Caco-2 (cell line): ENCODE measurements at regions not wholly inside any gene's neighbourhood (a gene's known extent, or its start where the extent isn't known, plus 50 kb on each side); places are given as distances from the start of the nearest gene placed in this dataset.
"Not testable (repeated sequence)": the region's sequence is repeated elsewhere in the genome, so short reads cannot be mapped to it uniquely, and the experiment has no call there.

Source experiments
- BruUV-seq: library from RNA; stranded (reverse); fragments of 400-500 nt; replicated peaks from 2 replicates; lab custom pipeline; 2021; lab: Mats Ljungman, UMichigan
- CTCF ChIA-PET: fragments of 300-600 bp; sonication (Branson Sonifier 250); formaldehyde crosslinking; loops from one replicate; lab custom pipeline; 2022; ENCODE audit warnings: antibody characterized with exemption; lab: Charles Lee
- POLR2A ChIA-PET: fragments of 300-600 bp; sonication (Branson Sonifier 250); formaldehyde crosslinking; loops from one replicate; lab custom pipeline; 2022; ENCODE audit warnings: antibody characterized with exemption; lab: Charles Lee
- DNase-seq, 2 experiments: peaks; one replicate each; pipeline versions ENCODE4 v3.0.0 to v3.0.0-alpha.2; 2020 to 2022
- H3K27me3 ChIP-seq: replicated peaks from 2 replicates; pipeline ENCODE4 v1.6.0; 2011; ENCODE audit warnings: low read length; ENCODE audit not compliant: control insufficient read depth, insufficient read depth
- H3K36me3 ChIP-seq: 2 replicates; pipeline ENCODE4 v1.5.1; 2011; ENCODE audit warnings: low read length; ENCODE audit not compliant: control insufficient read depth, insufficient read depth
- H3K4me1 ChIP-seq: fragments of 250-450 bp; sonication (Bioruptor Pico); 2 replicates; pipeline ENCODE4 v1.5.1; 2020; ENCODE audit warnings: mild to moderate bottlenecking
- H3K4me3 ChIP-seq: 2 replicates; pipeline ENCODE4 v1.5.1; 2011; ENCODE audit warnings: low read depth, mild to moderate bottlenecking, control low read depth, low read length
- H3K9me3 ChIP-seq: fragments of 250-450 bp; sonication (Bioruptor Pico); 2 replicates; pipeline ENCODE4 v1.5.1; 2020; ENCODE audit warnings: mild to moderate bottlenecking, moderate library complexity
- H3K27ac Mint-ChIP-seq: one replicate; pipeline ENCODE4 v1.8.0; 2022; ENCODE audit warnings: mixed read lengths; ENCODE audit not compliant: unreplicated experiment
- H3K27me3 Mint-ChIP-seq: one replicate; pipeline ENCODE4 v1.8.0; 2022; ENCODE audit warnings: mixed read lengths; ENCODE audit not compliant: insufficient read depth, unreplicated experiment
- H3K36me3 Mint-ChIP-seq: one replicate; pipeline ENCODE4 v1.8.0; 2022; ENCODE audit warnings: mild to moderate bottlenecking, mixed read lengths; ENCODE audit not compliant: insufficient read depth, unreplicated experiment
- H3K4me1 Mint-ChIP-seq: one replicate; pipeline ENCODE4 v1.8.0; 2022; ENCODE audit warnings: low read depth, mixed read lengths; ENCODE audit not compliant: unreplicated experiment
- H3K4me3 Mint-ChIP-seq: one replicate; pipeline ENCODE4 v1.8.0; 2022; ENCODE audit warnings: mild to moderate bottlenecking, moderate library complexity, mixed read lengths; ENCODE audit not compliant: unreplicated experiment
- H3K9me3 Mint-ChIP-seq: one replicate; pipeline ENCODE4 v1.8.0; 2022; ENCODE audit warnings: mixed read lengths; ENCODE audit not compliant: unreplicated experiment
- intact Hi-C: fragments of 100-400 bp; cut with micrococcal nuclease; formaldehyde crosslinking; loops from one replicate; pipeline ENCODE4 v1.10.0; 2022; ENCODE audit not compliant: unreplicated experiment
- TF ChIP-seq, protein P1 (sequence below), 2 experiments: fragments of 200-600 bp in 1 of 2; IDR thresholded peaks; 1 replicate in 1 of 2; 2 replicates in 1 of 2; pipeline versions ENCODE4 v1.5.1 to v1.8.0; 2011 to 2022; ENCODE audit warnings: antibody characterized with exemption in 1 of 2, control low read depth in 1 of 2, inconsistent platforms in 1 of 2, low read depth in 1 of 2, low read length in 1 of 2, mild to moderate bottlenecking in 1 of 2, moderate library complexity in 1 of 2; ENCODE audit not compliant: insufficient read depth in 1 of 2, severe bottlenecking in 1 of 2, unreplicated experiment in 1 of 2

GRCh38 chr9:84519413-84519812 is 150.1 kb upstream of the NTRK2 start:
- Histone ChIP-seq H3K4me1 (no peaks in the 10 kb centered on the region), H3K4me3 (no peak overlapping the region), H3K9me3 (no peaks in the 10 kb centered on the region), H3K36me3 (no peaks in the 10 kb centered on the region), H3K27me3 (no peaks in the 10 kb centered on the region)
- no peak overlapping the region for H3K27ac Mint-ChIP-seq
- no peaks in the 10 kb centered on the region for H3K27me3 Mint-ChIP-seq
- POLR2A ChIA-PET: no interaction called here
- H3K9me3 Mint-ChIP-seq: no peaks in the 10 kb centered on the region
- no peak for DNase-seq
- BruUV-seq: no TSS peak
- TF ChIP-seq, protein P1, sequence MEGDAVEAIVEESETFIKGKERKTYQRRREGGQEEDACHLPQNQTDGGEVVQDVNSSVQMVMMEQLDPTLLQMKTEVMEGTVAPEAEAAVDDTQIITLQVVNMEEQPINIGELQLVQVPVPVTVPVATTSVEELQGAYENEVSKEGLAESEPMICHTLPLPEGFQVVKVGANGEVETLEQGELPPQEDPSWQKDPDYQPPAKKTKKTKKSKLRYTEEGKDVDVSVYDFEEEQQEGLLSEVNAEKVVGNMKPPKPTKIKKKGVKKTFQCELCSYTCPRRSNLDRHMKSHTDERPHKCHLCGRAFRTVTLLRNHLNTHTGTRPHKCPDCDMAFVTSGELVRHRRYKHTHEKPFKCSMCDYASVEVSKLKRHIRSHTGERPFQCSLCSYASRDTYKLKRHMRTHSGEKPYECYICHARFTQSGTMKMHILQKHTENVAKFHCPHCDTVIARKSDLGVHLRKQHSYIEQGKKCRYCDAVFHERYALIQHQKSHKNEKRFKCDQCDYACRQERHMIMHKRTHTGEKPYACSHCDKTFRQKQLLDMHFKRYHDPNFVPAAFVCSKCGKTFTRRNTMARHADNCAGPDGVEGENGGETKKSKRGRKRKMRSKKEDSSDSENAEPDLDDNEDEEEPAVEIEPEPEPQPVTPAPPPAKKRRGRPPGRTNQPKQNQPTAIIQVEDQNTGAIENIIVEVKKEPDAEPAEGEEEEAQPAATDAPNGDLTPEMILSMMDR (IDR thresholded peaks at IDR 0.05; ENCODE audit: insufficient read depth in 1 of 2, low read depth in 1 of 2, low read length in 1 of 2, severe bottlenecking in 1 of 2, unreplicated experiment in 1 of 2): no peak
- no peak overlapping the region for H3K4me3 Mint-ChIP-seq
- H3K4me1 Mint-ChIP-seq: no peaks in the 10 kb centered on the region
- intact Hi-C loops: no loop called here
- no peaks in the 10 kb centered on the region for H3K36me3 Mint-ChIP-seq
- CTCF ChIA-PET: no interaction called here

DNA sequence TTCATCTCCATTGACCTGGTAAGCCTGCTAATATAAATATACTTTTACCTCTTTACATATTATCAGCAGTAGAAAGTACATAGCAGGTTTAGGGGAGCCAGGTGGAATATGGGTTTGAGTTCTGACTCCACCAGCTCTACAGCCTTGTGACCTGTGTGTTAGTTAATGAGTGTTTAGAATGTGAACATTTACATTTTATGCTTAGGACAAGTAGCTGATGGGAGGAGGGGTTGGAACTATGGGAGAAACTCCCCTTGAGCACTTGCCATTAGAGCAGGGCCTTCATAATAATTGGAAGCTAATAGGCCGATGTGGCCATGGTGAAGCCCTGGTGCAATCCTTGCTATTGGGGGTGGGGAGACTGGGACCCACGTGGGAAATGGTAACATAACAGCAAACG is 148.3 kb upstream of the NTRK2 start:
- H3K4me3 ChIP-seq: no peak overlapping the region
- H3K4me1 ChIP-seq: no peaks in the 10 kb centered on the region
- TF ChIP-seq, protein P1 (IDR thresholded peaks at IDR 0.05; ENCODE audit: insufficient read depth in 1 of 2, low read depth in 1 of 2, low read length in 1 of 2, severe bottlenecking in 1 of 2, unreplicated experiment in 1 of 2): no peak
- DNase-seq: no peak
- ChIA-PET POLR2A (no interaction called here), CTCF (no interaction called here)
- no TSS peak for BruUV-seq
- no peaks in the 10 kb centered on the region for H3K9me3 ChIP-seq
- Mint-ChIP-seq H3K9me3 (no peaks in the 10 kb centered on the region), H3K27ac (no peak overlapping the region), H3K4me1 (no peaks in the 10 kb centered on the region), H3K36me3 (no peaks in the 10 kb centered on the region), H3K27me3 (no peaks in the 10 kb centered on the region), H3K4me3 (no peak overlapping the region)
- intact Hi-C loops: no loop called here
- H3K27me3 ChIP-seq: no peaks in the 10 kb centered on the region
- H3K36me3 ChIP-seq: no peaks in the 10 kb centered on the region

GRCh38 chr9:84526211-84526610 is 143.3 kb upstream of the NTRK2 start:
- H3K4me1 ChIP-seq, H3K36me3 ChIP-seq, H3K27me3 ChIP-seq, H3K4me3 Mint-ChIP-seq, H3K9me3 ChIP-seq, H3K36me3 Mint-ChIP-seq, H3K4me1 Mint-ChIP-seq, H3K4me3 ChIP-seq, H3K27ac Mint-ChIP-seq, intact Hi-C loops, BruUV-seq, POLR2A ChIA-PET, CTCF ChIA-PET, DNase-seq, H3K27me3 Mint-ChIP-seq: not testable (repeated sequence)
- H3K9me3 Mint-ChIP-seq: peaks cover 16% of the 10 kb centered on the region

DNA sequence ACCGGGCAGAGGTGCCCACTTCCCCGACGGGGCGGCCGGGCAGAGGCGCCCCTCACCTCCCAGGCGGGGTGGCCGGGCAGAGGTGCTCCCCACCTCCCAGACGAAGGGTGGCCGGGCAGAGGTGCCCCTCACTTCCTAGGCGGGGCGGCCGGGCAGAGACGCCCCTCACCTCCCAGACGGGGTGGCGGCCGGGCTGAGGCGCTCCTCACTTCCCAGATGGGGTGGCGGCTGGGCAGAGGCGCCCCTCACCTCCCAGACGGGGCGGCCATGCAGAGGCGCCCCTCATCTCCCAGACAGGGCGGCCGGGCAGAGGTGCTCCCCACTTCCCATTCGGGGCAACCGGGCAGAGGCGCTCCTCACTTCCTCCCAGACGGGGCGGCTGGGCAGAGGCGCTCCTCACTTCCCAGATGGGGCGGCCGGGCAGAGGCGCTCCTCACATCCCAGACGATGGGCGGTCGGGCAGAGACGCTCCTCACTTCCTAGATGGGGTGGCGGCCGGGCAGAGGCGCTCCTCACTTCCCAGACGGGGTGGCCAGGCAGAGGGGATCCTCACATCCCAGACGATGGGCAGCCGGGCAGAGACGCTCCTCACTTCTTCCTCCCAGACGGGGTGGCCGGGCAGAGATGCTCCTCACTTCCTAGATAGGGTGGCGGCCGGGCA is 142.3 kb upstream of the NTRK2 start:
- H3K27me3 ChIP-seq, H3K27ac Mint-ChIP-seq, H3K4me1 Mint-ChIP-seq, H3K36me3 ChIP-seq, H3K27me3 Mint-ChIP-seq, H3K4me3 ChIP-seq, BruUV-seq, intact Hi-C loops, H3K4me1 ChIP-seq, H3K36me3 Mint-ChIP-seq, CTCF ChIA-PET, DNase-seq, H3K4me3 Mint-ChIP-seq, H3K9me3 ChIP-seq, POLR2A ChIA-PET: not testable (repeated sequence)
- H3K9me3 Mint-ChIP-seq: peaks cover 16% of the 10 kb centered on the region

GRCh38 chr9:84535973-84536372 is 133.6 kb upstream of the NTRK2 start:
- H3K4me1 Mint-ChIP-seq, H3K4me3 Mint-ChIP-seq, CTCF ChIA-PET, H3K9me3 Mint-ChIP-seq, POLR2A ChIA-PET, H3K27me3 ChIP-seq, BruUV-seq, H3K4me1 ChIP-seq, H3K27me3 Mint-ChIP-seq, DNase-seq, H3K36me3 Mint-ChIP-seq, H3K9me3 ChIP-seq, H3K4me3 ChIP-seq, H3K36me3 ChIP-seq, H3K27ac Mint-ChIP-seq, intact Hi-C loops: not testable (repeated sequence)
